HG03521 (cell line): ENCODE measurements at regions not wholly inside any gene's neighbourhood (a gene's known extent, or its start where the extent isn't known, plus 50 kb on each side); places are given as distances from the start of the nearest gene placed in this dataset.
"Not testable (repeated sequence)": the region's sequence is repeated elsewhere in the genome, so short reads cannot be mapped to it uniquely, and the experiment has no call there.

Experiments used
- ATAC-seq: cut with Tn5 transposase; IDR thresholded peaks from one replicate; pipeline ENCODE4 v1.9.1; 2021; ENCODE audit warnings: mild to moderate bottlenecking, moderate library complexity; ENCODE audit not compliant: unreplicated experiment

GRCh38 chr9:71286146-71286545, 164.7 kb upstream of the TRPM3 start:
- ATAC-seq = no peak

GRCh38 chr9:71285191-71285656, 163.8 kb upstream of the TRPM3 start:
- ATAC-seq = peak; percentile 79

- not testable (repeated sequence) for ATAC-seq
Measured at GRCh38 chr9:71282116-71282515, 160.7 kb upstream of the TRPM3 start.

- ATAC-seq = no peak
Measured at GRCh38 chr9:71279151-71279739, 157.8 kb upstream of the TRPM3 start.

- no peak for ATAC-seq
Measured at GRCh38 chr9:71273613-71274012, 152.2 kb upstream of the TRPM3 start.

GRCh38 chr9:71271602-71272001, 150.2 kb upstream of the TRPM3 start:
- no peak for ATAC-seq

GRCh38 chr9:71270554-71270953, 149.1 kb upstream of the TRPM3 start:
- ATAC-seq = no peak

- ATAC-seq = no peak
Measured at GRCh38 chr9:71269859-71270258, 148.4 kb upstream of the TRPM3 start.

- no peak for ATAC-seq
Measured at GRCh38 chr9:71268871-71269635, 147.6 kb upstream of the TRPM3 start.

GRCh38 chr9:71263451-71263850, 142.0 kb upstream of the TRPM3 start:
- no peak for ATAC-seq

GRCh38 chr9:71260419-71260818, 139.0 kb upstream of the TRPM3 start:
- not testable (repeated sequence) for ATAC-seq

GRCh38 chr9:71254592-71255277, 133.3 kb upstream of the TRPM3 start:
- no peak for ATAC-seq

- ATAC-seq = no peak
Measured at GRCh38 chr9:71253011-71253410, 131.6 kb upstream of the TRPM3 start.

- ATAC-seq = no peak
Measured at GRCh38 chr9:71250581-71250980, 129.2 kb upstream of the TRPM3 start.

- ATAC-seq = no peak
Measured at GRCh38 chr9:71249729-71250317, 128.4 kb upstream of the TRPM3 start.

GRCh38 chr9:71245651-71246050, 124.2 kb upstream of the TRPM3 start:
- no peak for ATAC-seq

GRCh38 chr9:71243951-71244350, 122.5 kb upstream of the TRPM3 start:
- no peak for ATAC-seq

- no peak for ATAC-seq
Measured at GRCh38 chr9:71242081-71242480, 120.7 kb upstream of the TRPM3 start.

GRCh38 chr9:71237051-71237450, 115.6 kb upstream of the TRPM3 start:
- no peak for ATAC-seq

- no peak for ATAC-seq
Measured at GRCh38 chr9:71233646-71234045, 112.2 kb upstream of the TRPM3 start.

- ATAC-seq = no peak
Measured at GRCh38 chr9:71223953-71224538, 102.6 kb upstream of the TRPM3 start.
